COLO668 (cell line): ENCODE measurements at regions not wholly inside any gene's neighbourhood (a gene's known extent, or its start where the extent isn't known, plus 50 kb on each side); places are given as distances from the start of the nearest gene placed in this dataset.

Source experiments
- DNase-seq: peaks from one replicate; lab custom pipeline; 2025; ENCODE audit not compliant: unreplicated experiment; lab: John Stamatoyannopoulos, UW

DNA sequence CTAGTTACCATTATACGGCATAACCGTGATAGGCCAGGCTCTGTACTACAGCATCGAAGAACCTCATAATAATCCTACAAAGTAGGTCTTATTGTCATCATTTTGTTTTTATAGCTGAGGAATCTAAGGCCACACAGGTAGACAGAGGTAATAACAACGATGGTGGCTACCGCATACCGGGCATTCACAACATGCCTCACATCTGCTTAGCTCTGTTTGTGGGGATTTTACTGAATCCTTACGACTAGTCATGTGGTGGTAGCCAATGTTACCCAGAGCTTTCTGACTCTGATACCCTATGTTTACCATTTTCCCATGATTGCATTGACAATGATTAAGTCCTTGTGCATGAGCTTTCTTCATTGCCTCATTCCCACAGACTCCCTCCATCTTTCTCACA is 269.4 kb downstream of the TCF7L2 start:
- DNase-seq = no peak

DNA sequence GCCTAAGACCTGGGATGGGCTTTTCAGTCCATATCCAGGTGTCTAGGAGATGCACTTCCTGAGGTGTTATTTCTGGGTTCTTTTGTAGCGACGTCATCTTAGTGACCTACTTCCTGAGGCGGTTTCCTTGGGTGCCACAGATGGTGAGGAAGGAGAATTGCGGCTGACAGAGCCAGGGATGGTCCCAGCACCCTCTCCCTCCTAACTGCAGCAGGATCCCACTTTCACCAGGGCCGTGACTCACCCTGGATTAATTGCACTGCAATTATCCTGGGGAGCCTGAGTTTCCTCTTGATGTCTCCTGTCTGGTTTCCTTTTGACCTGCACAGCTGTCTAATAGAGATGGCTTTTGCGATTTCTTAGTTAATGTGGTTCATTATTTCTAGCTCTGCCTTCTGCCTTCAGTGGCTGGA is 271.7 kb downstream of the TCF7L2 start:
- DNase-seq = no peak

DNA sequence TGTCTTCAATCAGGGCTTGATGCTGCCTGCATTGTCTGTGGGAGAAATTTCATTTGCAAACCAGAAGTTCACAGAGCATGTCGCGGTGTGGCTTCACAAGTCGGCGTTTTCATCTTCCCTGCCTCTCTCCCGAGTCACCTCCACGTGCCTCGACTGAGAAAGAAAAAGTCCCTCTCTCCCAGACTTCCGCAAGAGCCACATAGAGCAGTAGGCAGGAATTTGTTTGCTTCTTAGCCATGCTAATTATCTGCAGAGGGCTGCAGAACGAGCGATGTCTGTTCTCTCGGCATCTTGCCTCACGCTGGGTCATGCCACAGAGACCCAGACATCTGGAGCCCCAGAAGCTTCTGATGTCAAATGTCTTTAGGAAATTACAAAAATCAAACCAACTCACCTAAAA is 272.2 kb downstream of the TCF7L2 start:
- DNase-seq = no peak

DNA sequence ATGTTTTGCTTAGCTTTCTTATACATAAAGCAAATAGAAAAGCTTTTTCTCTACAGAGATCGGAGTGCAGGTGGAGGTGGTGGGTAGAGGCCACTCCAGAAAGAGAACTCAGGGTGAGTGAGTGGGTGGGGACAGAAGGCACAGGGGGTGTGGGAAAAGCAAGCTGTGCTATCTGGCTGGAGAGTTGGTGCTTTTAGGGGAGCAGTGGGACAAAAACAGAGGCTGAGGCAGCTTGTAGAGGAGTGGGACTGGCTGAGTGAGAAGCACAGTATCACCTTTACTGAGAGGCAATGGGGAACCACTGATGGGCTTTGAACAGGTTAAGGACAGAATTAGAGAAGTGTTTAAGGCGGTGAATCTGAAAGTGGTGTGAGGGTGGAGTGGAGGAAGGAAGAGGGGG is 275.3 kb downstream of the TCF7L2 start:
- no peak for DNase-seq

DNA sequence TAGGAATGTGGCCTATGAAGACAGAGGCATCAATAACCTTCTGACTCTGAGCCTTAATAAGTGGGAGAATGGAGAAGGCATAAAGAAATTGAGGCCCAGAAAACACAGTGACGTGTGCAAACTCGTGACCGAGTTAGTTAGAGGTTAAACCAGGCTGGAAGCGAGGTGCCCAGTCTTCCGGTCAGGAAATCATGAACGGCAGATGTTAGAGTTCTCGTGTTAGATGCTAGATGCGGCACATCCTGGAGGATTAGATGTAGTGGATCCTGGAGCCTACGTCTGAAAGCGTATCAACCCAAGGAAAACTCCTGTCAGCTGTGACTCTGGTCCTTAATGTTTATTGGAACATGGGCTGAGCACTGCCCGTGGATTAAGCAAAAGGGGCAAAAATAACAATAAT is 275.9 kb downstream of the TCF7L2 start:
- DNase-seq = no peak

DNA sequence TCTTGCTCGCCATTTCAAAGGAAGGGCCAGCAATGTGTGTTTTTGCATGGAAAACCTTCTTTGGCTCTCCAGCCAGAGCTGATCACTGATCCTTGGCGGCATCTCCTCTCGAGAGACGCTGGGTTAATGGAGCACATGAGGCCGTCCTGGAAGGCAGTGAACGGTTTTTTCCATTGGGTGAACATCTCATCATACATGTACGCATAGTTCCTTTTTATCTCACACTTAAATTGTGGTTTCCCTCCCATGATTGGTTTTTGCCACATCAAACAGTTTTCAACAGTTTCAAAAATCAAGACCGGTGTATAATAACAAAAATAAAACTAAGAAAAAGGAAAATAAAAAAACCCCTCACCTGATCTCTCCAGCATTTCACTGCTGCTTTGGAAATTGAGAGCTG is 276.4 kb downstream of the TCF7L2 start:
- DNase-seq = no peak

DNA sequence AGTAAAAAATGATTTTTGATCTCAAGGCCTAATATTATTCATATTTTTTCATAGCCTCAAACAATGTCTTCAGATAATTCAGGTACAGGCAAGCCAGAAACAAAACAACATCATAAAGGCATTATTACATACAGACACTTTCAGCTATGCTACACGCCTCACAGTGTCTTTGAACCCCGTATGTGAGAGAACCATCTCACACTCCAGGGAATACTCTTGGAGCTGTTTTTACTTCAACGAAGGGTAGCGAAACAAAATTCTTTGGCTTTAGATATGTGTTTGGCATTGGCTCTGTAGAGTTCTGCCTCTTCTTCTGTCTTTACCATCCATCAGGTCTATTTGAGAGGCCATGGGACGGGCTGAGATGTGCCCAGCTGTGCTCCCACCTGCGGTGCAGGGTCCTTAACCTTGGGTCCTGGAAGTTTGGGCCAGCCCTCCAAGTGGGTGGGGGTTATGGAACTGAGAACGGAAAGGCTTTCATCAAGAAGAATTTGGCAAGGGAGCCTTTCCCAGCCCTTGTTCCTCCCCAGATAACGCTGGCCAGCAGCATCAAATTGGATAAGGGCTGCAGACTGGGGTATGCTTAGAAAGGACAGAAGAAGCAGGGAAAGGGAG is 276.9 kb downstream of the TCF7L2 start:
- no peak for DNase-seq

DNA sequence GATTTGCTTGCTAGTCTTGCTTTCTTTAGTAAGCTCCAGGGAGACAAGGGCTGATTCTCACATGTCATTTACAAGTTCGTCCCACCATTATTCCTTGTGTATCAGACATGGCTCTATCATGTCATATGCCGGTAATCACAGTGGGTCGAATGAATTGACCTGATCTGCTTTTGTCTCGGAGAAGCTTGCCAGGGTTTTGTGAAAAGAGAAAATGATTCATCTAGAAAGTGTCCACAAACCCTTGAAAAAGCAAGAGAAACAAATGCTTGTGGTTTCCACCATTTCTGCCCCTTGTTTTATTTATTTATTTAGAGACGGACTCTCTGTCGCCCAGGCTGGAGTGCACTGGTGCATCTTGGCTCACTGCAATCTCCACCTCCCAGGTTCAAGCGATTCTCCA is 278.5 kb downstream of the TCF7L2 start:
- DNase-seq = no peak

DNA sequence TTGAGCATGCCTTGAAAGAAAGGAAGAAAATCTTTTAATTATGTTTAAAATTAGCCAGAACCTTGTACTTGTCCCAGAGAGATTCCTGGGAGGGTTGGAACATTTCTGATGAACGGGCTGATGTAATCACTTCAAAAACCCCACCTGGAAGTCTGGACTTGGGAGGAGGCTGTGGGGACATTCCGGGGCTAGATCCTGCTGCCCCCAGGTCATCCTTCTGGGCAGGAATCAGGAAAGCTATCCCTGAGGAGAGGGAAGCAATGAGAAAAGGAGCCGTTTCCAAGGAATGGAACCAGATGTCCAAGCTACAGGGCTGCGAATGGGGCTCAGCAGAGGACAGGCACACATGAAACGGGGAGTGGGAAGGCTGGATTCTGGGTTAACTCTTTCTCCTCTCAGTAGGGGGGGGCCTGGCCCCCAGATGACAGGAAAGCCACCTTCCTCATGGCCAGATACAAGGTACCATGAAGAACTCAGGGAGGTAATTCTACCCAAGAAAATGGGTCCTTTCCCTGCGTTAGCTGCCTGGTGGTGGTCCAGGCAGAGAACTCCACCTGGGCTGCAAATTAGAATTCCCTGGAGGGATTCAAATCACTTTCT is 280.1 kb downstream of the TCF7L2 start:
- no peak for DNase-seq

DNA sequence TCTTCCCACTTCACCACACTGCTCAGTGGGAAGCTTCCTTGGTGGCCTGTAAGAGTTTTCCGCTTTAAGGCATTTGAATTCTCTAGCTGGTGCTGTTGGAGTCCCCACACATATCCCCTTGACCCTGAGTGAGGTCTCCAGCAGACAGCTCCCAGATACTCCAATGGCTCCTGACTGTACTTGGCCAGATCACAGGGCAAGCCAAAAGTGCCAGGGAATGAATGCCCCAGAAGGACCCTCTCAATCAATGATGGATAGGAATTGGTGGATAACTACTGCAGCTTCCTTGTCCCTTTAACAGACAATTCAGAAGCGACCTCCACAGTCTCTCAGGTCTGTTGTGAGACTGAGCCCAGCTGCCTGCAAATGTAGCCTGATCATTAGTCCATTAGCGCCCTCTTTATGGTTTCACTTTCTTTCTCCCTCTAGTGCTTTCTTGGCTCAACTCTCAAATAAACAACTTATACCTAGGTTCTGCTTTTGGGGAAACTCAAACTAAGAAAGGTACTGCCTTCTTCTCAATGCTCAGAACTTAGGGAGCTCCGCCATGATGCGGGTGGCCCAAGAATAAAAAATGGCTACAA is 283.0 kb downstream of the TCF7L2 start:
- DNase-seq = no peak

DNA sequence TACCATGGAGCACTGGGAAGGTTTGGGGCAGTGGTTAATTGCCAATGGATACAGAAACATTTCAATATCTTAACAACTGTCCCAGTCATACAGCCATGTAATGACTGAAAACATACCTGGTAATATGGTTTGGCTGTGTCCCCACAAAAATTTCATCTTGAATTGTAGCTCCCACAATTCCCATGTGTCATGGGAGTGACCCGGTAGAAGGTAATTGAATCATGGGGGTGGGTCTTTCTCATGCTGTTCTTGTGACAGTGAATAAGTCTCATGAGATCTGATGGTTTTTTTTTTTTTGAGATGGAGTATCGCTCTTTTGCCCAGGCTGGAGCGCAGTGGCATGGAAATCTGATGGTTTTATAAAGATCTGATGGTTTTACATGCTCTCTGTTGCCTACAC is 284.4 kb downstream of the TCF7L2 start:
- no peak for DNase-seq

DNA sequence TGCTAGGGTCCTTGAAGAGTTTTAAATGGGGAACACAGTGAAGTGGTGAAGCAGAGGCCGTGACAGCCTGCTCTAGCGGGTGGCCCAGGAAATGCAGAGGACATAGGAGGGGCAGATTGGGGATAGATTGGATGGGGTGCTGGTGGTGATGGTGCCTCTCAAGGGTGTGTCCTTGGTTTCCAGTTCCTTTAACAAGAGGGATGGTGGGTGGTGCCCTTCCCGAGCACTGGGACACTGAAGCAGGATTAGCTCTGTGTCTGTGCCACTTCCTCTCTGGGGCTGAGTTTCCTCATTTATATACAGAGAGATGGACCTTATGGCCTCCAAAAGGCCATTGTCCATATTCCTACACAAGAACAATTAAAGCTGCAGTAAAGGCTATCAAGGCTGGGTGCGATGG is 285.5 kb downstream of the TCF7L2 start:
- no peak for DNase-seq

DNA sequence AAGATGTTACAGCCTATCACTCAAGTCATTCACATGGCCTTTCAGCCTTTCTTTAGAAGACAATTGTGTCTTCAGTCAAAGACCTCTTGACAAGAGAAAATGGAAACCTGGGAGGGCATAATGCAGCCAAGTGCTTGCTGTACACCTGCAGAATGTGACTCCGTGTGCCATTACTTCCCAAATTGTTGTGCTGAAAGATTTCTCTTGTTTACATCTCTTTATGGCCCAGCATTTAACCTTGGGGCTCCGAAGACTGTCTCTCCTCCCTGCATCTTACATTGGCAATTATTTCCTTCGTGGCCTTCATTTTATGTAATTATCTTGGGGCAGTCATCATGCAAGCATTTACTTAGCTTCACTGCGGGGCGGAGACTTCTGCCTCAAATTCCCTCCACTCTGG is 287.0 kb downstream of the TCF7L2 start:
- no peak for DNase-seq

DNA sequence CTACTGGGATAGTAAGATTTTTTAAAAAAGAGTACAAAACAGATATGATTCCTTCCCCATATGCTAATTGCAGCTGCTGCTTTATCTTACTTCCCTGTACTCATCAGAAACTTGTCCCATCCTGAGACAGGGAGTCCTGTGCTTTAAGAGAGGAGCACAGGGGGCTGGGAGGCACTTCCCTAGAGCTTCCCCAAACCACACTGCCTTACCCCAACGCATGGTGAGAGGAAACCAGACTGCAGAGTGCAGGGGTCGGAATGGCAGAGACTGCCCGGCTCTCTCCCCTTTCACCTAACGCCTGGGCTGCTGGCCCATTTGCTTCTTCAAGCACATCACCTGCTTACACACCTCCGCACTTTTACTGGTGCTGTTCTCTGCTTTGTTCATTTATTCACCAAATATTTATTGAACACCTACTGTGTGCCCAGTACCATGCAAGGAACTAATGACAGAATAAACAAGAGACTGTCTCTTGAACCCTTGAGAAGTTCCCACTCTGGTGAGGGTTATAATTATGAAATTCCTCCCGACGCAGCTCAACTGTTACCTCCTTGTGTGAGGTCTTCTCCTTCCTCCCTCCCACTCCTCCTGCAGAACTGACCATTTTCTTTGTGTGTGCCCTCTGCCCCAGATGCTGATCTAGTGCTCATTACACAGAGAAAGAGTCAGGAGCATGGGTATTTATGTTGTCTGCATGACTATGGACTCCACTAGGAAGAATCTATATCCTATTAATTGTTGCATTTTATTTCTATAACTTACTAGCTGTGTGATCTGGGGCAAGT is 289.7 kb downstream of the TCF7L2 start:
- DNase-seq = no peak

DNA sequence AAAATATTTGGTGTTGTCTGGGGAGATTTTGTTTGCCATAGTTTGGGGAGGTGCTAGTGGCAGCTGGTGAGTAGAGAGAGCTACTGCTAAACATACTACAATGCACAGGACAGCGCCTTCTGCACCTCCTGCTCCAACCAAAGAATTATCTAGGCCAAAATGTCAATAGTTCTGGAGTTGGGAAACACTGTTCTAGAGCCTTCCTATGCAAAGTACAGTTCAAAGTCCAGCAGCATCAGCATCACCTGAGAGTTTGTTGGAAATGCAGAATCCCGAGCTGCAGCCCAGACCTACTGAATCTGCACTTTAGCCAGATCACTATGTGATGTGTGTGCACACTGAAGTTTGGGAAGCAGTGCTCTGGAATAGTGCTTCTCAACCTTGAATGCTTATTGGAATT is 290.7 kb downstream of the TCF7L2 start:
- no peak for DNase-seq

DNA sequence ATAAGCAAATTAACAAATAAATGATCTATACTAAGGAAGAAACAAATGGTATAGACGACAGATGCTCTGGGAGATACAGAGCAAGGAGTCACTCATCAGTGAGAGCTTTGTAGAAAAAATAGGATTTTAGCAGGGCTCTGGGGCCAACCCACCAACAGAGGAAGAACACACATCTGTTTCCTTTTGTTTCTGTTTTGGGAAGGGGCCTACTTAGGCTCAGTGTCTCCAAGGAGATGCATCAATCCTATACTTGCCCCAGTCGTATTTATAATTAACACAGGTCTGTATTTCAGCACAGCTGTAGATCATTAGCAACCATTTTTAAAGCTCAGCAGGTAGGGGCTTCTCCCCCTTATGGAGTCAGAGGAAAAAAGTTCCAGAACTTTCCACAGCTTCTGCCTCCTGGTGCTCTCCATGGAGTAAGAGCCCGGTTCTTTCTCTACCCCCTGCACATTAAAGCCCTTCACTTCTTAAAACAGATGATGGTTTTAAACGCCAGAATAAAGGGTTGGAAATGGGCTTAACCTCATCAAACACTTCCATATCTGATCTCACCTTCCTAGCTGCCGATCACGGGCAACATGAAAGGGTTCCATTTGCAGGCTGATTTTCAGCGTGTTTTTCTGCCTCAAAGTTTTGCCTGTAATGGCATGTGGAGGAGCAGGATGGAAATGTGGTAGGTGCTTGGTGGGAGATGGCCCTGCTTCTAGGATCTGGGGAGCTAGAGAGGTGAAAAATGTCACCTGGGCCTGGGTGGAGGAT is 291.7 kb downstream of the TCF7L2 start:
- DNase-seq = no peak

DNA sequence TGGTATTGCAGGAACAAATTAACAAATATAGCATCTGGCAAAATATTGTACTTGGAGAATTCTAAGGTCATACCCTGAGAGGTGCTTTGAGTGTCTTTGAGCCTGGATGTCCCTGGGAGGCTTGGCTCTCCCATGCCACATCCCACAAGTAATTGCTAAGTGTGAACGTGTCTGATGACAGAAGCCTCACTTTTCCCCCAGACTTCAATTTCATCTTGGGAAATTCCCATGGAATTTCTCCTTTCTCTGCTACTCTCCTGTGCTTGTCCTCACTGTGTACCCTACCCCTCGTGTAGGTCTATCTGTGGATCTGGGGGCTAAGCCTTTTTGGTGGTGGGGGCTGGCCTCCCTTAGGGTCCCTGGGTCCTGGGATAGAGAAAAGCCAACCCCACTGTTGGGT is 293.3 kb downstream of the TCF7L2 start:
- DNase-seq = no peak

DNA sequence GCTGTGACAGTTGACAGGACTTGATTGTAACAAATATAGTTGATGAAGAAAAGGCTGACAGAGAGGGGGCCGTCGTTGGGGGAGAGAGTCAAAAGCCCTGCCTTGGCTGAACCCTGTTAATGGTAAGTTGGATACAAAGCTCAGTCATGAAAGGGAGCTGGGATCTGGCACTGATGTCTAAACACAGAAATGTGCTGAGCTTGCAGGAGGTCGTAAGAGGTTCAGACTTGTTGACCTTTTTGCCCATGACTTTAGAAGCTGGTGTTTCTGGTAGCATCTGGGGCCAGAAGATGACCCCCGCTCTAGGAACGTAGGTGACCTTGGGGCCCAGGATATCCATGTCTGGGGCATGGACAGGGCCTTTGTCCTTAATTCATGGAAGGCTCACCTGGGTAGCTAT is 294.7 kb downstream of the TCF7L2 start:
- no peak for DNase-seq

DNA sequence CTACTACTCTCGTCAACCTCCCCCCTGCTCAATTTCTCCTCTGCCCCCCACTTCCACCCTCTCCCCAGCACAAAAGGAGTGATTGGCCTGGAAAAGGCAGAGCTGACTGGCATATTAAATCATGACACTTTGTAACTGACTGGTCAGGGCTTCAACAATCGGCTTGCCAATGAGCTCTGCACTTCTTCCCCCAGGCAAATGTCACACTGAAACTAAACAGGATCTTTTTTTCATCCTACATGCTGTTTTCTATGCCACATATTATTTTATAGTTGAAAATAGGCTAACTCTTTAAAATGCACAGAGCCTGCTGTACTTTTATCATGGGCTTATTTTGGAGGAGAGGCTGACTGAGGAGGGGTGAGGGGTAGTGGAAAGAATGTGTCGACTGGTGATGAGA is 295.2 kb downstream of the TCF7L2 start:
- DNase-seq = no peak

DNA sequence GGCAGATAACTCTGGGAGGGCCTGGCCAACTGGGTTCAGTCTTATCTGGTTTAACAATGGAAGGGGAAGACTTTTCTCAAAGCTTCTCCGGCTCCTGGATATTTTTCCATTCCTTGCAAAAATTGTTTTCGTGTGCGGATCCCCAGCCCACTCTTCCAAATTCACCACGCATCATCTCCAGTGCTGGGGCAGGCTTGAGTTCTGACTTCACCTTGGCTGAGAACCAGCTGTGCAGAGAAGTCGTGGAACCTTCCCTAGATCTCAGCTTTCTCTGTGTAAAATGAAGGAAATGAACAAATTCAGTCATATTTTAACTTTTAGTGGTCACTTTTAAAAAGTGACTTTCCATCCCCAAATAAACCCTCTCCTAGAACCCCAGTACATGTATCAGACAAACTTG is 297.0 kb downstream of the TCF7L2 start:
- DNase-seq = no peak
